HepG2 (cell line): ENCODE measurements at regions not wholly inside any gene's neighbourhood (a gene's known extent, or its start where the extent isn't known, plus 50 kb on each side); places are given as distances from the start of the nearest gene placed in this dataset.

Source experiments
- SP5 ChIP-seq: IDR thresholded peaks from 2 replicates; pipeline ENCODE4 v1.6.1; 2016; ENCODE audit warnings: low read depth, borderline replicate concordance
- ZFX ChIP-seq: sonication (generic); formaldehyde crosslinking; IDR thresholded peaks from 2 replicates; pipeline ENCODE4 v1.4.0; 2020; ENCODE audit warnings: mild to moderate bottlenecking, low read depth, missing genetic modification reagents, moderate library complexity
- ZNF7 ChIP-seq: IDR thresholded peaks from 2 replicates; pipeline ENCODE4 v1.6.1; 2016; ENCODE audit warnings: missing biosample characterization, missing genetic modification reagents
- TF ChIP-seq, protein P1 (sequence below): sonication (generic); formaldehyde crosslinking; conservative IDR thresholded peaks from 2 replicates; pipeline ENCODE4 v1.4.0; 2020; ENCODE audit warnings: missing genetic modification reagents
- TF ChIP-seq, protein P2 (sequence below): sonication (generic); formaldehyde crosslinking; IDR thresholded peaks from 2 replicates; pipeline ENCODE4 v1.4.0; 2020; ENCODE audit warnings: missing genetic modification reagents
- TF ChIP-seq, protein P3 (sequence below): sonication (generic); formaldehyde crosslinking; IDR thresholded peaks from 2 replicates; pipeline ENCODE4 v1.5.0; 2020; ENCODE audit warnings: mild to moderate bottlenecking, missing genetic modification reagents, moderate library complexity

DNA sequence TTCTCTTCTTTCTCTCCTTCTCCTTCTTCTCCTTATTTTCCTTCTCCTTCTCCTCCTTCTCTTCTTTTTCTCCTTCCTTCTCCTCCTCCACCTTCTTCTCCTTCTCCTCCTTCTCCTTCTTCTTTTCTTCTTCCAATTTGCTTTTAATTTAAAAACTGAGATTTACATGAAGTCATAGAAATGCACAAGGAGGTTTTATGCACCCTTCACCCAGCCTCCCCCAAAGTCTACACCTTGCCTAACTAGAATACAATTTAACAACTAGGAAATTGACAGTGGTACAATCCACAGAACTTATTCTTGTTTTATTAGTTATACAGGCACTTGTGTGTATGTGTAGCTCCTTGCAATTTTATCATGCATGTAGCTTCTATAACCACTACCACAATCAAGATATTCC, 826.7 kb downstream of the KCNJ2 start:
- TF ChIP-seq ZNF7 (no peak), ZFX (CRISPR knock-in tag) (no peak), SP5 (CRISPR knock-in tag) (no peak)
- TF ChIP-seq, protein P1, sequence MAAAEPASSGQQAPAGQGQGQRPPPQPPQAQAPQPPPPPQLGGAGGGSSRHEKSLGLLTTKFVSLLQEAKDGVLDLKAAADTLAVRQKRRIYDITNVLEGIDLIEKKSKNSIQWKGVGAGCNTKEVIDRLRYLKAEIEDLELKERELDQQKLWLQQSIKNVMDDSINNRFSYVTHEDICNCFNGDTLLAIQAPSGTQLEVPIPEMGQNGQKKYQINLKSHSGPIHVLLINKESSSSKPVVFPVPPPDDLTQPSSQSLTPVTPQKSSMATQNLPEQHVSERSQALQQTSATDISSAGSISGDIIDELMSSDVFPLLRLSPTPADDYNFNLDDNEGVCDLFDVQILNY, result no peak
- TF ChIP-seq, protein P2, sequence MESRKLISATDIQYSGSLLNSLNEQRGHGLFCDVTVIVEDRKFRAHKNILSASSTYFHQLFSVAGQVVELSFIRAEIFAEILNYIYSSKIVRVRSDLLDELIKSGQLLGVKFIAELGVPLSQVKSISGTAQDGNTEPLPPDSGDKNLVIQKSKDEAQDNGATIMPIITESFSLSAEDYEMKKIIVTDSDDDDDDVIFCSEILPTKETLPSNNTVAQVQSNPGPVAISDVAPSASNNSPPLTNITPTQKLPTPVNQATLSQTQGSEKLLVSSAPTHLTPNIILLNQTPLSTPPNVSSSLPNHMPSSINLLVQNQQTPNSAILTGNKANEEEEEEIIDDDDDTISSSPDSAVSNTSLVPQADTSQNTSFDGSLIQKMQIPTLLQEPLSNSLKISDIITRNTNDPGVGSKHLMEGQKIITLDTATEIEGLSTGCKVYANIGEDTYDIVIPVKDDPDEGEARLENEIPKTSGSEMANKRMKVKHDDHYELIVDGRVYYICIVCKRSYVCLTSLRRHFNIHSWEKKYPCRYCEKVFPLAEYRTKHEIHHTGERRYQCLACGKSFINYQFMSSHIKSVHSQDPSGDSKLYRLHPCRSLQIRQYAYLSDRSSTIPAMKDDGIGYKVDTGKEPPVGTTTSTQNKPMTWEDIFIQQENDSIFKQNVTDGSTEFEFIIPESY (CRISPR knock-in tag), result no peak
- TF ChIP-seq, protein P3, sequence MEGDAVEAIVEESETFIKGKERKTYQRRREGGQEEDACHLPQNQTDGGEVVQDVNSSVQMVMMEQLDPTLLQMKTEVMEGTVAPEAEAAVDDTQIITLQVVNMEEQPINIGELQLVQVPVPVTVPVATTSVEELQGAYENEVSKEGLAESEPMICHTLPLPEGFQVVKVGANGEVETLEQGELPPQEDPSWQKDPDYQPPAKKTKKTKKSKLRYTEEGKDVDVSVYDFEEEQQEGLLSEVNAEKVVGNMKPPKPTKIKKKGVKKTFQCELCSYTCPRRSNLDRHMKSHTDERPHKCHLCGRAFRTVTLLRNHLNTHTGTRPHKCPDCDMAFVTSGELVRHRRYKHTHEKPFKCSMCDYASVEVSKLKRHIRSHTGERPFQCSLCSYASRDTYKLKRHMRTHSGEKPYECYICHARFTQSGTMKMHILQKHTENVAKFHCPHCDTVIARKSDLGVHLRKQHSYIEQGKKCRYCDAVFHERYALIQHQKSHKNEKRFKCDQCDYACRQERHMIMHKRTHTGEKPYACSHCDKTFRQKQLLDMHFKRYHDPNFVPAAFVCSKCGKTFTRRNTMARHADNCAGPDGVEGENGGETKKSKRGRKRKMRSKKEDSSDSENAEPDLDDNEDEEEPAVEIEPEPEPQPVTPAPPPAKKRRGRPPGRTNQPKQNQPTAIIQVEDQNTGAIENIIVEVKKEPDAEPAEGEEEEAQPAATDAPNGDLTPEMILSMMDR (CRISPR knock-in tag), result no peak
